Right lung (tissue), 2 donors: ENCODE measurements at regions not wholly inside any gene's neighbourhood (a gene's known extent, or its start where the extent isn't known, plus 50 kb on each side); places are given as distances from the start of the nearest gene placed in this dataset.

Source experiments
- DNase-seq, 2 donors: peaks; one replicate each; pipeline ENCODE4 v3.0.0-alpha.2; 2013

DNA sequence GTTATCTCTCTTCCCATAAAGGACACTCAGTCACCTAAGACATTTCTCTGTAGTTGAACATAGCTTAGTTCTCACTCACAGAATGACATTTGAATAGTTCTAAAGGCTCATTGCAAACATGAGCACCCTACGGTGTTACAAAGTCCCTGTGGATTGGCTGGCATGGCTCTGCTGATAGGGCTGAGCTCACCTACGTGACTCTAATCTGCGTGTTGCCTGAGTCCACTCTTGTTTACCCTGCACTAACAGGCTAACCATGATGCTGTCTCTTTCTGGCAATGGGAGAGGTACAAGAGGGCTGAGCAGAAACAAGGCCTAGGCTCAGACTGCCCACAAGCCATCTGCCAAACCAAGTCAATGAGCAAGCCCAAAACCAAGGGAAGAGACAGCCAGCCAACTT, 103.6 kb downstream of the PALM2AKAP2 start:
- no peak for DNase-seq

DNA sequence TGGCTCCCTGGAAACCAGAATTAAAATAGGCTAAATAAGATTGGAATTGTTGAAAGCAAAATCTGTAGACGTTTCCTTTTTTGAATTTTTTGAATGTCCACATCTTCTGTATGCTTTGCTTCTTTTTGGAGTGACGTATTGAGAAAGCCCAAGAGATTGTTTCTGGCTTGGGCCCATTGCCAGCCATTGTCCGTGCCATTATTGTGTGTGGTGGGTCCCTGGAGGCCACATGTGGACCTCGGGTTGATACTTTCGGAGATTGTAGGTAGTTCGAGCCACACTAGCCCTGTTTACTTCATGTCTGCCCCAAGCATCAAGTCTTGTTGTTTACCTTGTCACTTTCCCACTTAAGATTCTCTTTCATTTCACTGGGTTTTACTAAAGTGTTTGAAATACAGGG, 106.0 kb downstream of the PALM2AKAP2 start:
- DNase-seq, result no peak

DNA sequence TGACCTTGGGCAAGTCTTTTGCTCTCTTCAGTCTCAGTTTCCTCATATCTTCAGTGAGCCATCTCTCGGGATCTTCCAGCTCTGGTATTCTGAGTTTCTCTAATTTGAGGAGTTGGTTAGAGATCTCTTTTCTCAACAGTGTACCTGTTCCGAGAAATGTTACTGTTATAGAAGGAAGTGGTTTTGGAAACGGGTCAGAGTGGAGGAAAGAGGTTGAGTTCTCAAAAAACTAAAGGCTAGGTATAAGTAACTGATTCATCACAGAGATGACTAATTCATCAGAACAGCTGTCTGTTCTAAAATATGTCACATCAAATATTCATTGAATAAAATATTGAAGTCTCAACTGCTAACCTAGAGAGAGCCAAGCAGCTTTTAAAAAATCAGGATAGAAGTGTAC, 106.6 kb downstream of the PALM2AKAP2 start:
- no peak for DNase-seq

DNA sequence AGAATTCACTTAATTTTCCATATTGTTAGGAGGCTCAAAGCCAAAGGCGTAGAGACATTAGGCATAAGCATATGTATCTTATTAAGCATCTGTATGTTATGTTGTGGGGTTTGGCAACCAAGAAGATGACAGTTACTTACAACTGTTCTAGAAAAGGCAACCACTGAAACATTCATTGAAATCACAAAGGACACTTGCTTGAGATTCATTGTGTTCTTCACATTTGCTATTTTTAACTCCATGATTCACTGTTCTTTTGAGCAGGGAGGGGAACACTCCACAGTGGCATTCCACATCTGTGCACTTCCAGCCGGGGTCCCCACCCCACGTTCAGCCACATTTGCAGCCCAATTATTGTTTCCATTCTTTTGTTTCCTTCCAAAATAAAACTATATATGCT, 107.1 kb downstream of the PALM2AKAP2 start:
- no peak for DNase-seq

DNA sequence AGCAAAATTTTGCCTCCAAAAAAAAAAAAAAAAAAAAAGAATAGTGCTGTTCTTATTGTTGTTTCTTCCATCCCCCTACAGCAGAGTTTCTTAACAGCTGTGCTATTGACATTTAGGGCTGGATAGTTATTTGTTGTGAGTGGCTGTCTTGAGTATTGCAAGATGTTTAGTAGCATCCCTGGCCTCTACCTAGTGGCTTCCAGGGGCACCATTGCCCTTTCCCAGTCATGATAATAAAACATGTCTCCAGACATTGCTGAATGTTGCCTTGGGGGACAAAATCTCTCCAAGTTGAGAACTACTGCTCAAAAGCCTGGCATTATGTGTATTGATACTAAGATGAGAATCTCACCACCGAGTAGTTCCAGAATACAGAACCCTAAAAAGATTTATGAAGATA, 108.7 kb downstream of the PALM2AKAP2 start:
- DNase-seq, result no peak

DNA sequence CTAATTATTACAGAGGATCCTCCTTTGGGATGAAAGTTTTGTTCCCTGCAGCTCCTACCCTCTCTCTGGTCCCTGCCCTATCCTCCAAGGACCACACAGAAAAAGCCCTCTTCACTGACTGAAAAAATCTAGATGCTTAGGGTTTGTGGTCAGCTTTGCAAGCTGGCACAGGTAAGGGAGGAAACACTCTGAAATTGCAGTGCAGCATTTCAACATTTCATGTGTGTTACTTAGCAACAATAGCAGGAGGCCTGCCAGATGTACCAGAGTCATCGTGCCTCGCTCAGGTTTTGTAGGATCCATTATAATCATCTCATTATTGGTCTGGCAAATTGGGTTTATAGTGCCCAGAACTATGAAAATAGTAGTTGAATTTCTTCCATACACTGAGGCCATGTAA, 109.5 kb downstream of the PALM2AKAP2 start:
- DNase-seq, result no peak

DNA sequence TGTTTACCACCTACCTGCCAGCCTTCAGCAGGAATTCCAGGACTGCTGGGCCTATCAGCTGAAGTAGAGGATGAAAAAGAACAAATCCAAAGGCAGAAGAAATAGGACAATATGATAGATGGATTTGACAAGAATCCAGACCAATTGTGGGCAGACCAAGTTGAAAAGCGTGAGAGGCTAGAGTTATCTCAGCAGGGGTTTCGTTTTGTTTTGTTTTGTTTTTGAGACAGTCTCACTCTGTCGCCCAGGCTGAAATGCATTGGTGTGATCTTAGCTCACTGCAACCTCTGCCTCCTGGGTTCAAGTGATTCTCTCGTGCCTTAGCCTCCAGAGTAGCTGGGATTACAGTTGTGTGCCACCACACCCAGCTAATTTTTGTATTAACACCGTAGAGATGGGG, 113.2 kb downstream of the PALM2AKAP2 start:
- DNase-seq, result no peak

DNA sequence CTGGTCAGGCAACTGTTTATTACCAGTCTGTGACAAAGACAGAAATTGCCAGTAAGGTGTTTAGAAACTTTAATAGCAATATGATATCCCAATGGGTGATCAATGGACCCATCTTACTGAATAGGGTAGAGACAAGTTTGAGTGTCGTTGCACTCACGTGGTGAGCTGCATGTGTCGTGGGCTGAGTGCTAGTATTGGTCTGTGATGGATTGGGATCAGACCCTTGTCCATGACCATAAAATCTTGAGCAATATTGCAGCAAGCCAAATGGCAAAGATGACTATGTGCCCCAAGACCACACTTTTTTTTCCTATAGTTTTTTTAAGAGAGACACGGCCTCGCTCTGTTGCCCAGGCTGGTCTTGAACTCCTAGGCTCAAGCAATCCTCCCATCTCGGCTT, 114.5 kb downstream of the PALM2AKAP2 start:
- no peak for DNase-seq

DNA sequence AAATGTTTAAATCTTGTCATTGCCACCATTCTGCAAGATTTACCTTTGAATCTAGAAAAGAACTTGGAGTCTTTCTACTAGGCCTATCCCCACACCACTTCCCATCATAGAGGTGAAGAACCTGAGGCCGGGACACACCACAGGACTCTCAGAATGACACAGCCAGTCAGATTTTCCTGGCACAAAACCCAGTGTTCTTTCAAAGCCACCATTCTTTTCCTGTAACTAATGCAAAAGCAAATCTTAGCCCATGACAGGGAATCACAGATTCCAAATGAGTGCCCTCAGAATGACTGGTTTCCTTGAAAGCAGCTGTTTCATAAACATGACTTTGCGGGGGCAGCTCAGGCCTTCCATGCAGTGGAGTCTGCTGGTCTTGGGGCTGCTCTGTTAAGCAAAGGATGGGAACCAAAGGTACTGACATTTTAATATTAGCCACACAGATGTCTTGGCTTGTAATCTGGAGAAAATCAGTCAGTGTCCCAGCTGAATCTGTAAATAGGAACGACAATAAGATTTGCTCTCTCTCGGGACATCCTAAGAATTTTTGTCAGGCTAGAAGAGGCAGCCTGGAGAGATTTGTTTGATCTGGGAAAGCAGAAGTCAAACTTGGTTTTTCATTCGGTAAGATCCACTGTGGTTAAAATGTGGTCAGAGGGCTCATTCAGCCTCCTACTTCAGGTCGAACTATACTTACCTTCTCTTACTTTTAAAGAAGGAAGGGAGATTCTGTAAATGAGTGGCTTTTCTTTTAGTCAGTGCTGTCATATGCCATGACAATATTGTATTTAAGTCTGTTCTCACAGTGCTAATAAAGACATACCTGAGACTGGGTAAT, 115.1 kb downstream of the PALM2AKAP2 start:
- DNase-seq, result no peak

DNA sequence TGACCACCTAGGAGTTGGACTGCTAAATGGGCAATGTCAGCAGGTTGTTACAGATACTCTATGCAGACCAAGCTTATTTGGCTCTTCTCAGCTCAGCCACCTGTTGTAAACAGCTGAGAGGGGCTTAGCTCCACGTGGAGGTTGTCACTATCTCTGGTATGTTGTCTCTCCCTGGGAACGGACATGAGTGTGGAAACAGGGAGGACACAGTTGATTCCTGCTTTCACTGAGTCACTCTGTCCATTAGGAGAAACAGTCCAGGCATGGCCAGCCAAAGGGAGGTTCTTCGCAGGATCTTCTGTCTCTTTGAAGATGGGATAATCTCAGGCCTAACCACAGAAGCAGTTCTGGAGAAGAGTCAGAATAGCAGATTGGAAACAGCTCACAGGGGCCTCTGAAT, 121.2 kb downstream of the PALM2AKAP2 start:
- no peak for DNase-seq

DNA sequence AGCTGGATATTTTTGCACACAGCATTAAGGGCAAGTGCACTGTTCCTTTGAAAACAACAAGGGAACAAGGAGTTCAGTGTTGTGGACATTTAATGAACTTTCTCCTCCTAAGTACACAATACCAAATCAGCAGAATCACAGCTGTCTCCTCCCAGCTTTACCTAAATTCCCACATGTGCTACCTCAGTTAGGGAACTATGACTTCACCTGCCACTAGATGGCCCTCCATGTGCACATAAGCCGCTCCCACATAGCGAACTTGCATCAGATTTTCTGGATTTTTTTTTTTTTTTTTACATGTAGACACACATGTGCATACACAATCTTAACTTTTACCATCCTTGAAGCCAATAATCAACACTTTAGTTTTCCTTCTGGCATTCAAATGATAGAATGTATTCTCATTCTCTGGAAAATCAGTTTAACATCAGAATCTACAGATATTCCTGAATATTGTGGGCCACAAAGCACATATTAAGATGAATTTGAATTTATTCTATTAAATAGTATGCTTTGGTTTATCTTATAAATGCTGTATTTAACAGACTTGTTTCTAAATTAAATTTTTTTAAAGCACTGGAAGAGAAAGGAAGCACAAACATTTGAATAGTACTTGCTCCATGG, 123.6 kb downstream of the PALM2AKAP2 start:
- peak in 1 of 2 donors; percentile 60 for DNase-seq

DNA sequence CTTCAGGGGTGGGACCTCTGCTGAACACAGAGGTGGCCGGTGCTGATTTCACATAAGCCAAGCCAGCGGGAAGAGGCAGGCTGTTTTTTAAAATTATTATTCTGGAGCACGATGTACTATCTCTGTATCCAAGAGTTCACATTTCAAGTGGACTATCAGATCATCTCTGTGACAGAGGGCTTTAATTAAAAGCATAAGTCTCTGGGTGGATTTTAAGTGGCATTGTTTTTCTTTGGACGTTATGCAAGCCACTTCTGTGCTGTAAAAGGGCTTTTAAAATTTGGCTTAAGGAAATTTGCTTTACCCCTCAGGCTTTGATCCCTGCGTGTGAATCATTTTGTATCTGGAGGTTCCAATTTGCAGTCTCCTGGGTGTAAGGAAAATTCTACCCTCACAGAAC, 124.7 kb downstream of the PALM2AKAP2 start:
- DNase-seq, result no peak

DNA sequence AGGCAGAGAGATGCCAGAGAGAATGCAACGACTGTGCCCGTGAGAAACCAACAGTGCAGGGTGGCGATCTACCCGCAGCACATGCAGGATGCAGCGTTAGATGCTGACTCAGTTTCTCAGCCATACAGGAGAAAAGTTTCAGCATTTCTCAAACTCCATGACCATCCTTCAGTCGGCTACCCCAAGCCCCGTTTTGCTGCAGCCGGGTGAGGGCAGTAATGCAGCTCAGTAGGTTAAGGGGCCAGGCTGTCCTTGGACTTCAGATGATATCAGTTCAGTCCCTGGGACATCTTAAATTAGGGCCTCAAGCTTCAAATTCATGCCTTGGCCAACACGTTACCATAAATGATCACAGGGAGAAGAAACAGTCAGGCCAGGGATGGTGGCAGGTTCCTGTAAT, 125.5 kb downstream of the PALM2AKAP2 start:
- no peak for DNase-seq

DNA sequence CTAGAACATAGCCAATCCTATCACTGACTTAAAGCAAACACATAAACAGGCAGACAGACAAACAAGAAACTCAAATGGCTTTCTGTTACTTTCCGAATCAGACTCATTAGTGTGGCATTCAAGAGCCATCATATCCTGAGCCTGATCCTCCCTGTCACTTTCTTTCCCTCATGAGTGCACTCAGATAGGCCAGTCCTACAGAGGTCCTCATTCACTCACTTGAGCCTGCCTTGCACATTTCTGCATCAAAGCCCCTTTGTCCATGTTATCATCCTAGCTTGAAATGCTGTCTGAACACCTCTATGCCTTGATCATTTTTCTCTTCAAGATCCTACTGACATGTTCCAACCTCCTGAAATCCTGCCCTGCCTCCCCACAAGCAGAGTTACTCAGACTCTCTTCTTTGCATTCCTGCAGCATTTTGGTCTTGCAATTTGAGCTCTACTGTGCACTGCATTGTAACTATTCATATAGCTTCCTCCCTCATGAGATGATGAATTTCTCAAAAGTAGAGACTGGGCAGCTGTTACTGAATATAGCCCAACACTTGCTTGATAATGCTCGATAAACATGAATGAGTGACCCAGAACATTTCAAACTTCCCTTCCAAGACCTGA, 126.9 kb downstream of the PALM2AKAP2 start:
- DNase-seq, result no peak

DNA sequence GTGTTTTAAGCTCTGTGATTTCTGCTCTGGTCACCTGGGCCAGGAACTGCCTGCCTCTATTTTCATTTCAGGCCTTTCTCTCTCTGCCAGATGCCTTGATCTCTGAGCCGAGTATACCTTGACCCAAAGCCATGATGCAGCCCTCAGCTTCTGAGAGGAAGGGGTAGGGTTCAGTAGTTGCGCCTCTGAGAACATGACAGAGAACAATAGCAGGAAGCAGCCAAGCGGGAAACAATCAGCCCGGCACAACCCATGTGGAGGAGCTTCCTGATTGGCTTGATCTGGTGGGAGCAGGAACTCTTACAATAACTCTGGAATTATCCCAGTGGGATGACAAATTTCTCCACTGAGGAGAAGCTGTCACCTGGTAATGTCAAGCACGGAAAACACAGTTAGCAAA, 127.4 kb downstream of the PALM2AKAP2 start:
- no peak for DNase-seq

DNA sequence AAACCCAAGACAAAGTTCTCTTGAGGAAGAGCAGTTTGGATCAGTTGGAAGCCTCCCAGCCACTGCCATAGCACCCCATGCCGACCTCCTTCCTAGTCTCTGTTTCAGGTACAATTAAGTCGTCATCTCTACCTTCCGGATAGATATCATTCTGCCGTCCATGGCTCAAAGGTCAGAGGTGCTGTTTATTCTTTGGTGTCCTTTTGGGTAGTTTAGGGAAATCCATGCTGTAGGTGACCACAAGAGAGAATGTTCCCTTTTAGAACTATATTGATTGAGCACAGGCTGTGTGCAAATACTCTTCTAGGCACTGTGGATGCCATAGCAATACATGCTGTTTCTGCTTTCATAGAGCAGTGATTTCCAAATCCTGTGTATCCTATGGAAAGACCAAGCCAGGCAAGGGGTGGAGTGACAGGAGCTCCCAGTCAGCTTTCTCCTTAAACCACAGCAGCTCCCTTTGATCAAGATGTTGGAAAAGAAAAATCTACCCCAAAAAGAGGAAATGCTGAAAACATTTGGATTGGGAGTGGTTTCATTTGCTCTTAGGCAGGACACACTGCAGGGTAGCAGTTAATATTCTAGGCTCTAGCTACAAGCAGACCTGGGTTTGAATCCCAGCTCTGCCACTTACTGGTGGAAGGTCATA, 127.9 kb downstream of the PALM2AKAP2 start:
- DNase-seq, result no peak

DNA sequence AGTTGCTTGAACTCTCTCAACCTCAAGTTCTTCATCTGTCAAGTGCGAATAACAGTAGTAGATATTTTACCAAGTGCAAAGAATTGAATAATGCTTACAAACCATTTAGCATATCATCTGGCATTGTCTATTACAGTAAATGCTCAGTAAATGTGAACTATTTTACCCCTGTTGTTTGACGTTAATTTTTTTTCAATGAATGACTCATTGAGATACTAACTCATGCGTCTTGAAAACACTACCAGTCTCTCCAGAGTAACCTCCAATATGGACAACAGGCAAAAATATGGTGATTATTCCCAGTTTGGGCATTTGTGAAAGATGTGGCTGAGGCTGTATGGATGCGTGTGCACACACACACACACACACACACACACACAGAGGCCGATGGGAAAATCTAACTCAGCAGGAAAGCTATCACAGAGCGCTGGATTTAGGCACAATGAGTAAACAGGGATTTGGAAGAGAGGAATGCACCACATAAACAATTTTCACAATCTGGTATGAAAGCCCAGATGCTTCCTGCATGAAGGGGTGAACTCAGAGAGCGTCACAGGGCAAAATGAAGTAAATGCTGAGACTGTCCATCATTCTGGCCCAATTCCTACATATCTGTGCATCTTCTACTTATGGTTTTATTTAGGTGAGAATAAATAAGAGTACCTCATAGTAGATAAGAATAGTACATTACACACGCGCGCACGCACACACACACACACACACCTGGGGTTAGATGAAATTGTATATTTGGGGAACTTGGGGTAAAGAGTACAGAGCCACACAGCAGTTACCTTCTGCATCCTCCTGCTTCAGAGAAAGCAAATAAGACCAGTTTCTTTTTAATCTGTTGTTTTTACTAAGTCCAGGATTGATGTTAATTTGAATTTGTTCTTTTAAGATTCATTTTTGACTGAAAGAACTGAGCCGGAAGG, 128.7 kb downstream of the PALM2AKAP2 start:
- no peak for DNase-seq

DNA sequence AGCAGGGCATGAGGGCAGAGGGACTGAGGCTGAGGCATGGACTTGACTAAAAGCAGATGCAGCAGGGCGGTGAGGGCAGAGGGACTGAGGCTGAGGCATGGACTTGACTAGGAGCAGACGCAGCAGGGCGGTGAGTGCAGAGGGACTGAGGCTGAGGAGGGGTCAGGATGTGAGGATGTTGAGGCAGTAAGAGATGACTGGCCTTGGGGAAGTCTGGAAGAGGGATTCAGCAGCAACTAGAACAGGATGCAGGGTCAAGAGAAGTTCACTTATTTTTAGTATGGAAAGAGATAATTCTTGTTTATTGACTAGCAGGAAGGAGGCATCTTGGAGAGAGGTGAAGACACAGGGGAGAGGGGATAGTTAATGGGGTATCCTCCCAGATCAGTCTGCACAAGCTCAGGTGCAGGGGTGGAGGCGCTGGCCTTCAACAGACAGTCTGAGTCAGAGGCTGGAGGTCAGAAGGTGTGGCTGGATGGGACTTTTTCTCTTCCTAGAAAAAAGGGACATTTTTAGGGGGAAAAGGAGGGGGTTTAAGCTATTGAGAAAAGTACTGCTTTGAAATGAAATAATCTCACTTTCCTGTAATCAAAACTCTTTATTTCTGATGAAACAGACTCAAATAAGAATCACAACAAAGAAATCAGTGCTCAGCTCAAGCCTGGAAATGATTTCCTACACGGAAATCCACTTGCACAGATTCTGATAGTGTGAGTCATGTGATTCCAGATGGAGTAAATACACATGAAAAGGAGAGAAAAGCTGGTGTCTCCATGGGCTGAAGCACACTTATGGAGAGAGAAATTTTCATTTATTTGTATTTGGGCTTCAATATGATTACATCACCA, 130.9 kb downstream of the PALM2AKAP2 start:
- DNase-seq, result no peak

DNA sequence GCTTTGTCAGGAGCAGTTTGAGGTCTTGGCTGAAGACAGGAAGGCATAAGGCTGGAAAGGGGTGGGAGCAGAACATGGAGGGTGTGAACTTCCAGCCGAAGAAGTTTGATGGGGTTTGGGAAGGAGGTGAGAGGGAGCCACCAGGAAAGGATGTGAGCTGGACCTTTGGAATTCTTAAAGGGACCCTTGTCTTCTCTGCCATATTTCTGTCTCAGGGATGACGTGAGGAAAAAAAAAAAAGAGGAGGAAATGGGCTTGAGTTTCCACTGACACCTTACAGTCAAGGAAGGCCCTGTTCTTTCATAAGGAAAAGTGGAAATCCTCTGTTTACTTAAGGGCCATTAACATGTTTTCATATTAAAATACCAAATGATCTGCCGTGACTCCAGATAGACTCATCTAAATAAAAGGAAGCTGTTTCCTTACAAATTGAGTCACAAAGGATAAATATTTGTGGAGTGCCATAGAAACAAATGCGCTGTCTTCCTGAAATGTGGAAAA, 132.1 kb downstream of the PALM2AKAP2 start:
- DNase-seq, result peak; percentile 61 to 75

DNA sequence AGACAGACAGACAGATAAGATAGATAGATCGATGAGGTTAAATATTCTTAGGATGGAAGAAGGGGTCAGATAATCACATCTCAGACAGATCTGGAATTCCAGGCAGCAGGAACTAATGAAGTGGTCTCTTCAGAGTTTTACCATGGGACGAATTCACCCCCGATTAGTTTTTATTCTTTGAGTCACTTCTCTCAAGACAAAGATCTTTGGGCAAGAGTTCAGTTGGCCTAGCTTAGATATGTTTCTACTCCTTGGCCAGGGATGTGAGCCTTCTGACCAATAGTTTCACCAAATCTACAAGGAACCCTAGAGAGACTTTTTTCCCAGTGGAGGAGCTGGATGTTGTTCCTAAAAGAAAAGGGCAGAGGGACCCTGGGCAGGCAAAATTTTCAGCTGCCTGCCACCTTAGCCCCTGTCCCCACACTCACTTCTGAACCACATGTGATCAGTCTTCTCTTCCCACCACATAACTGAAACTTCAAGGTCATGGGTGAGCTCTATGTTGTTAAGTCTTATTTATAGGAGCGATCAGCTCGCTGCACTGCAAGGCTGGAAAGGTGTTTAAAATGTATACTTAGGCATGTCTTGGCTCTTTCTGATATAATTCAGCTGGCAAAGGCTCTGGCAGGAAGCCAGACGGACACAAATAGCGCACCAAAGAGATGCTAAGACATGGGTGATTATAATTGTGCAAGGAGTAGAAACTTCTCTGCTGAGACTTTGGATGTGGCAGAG, 132.9 kb downstream of the PALM2AKAP2 start:
- no peak for DNase-seq
